Gastrocnemius medialis (tissue), 4 donors: ENCODE measurements at regions not wholly inside any gene's neighbourhood (a gene's known extent, or its start where the extent isn't known, plus 50 kb on each side); places are given as distances from the start of the nearest gene placed in this dataset.

ENCODE experiments used
- ATAC-seq, 2 donors: fragments of 150-250 bp; one replicate each; pipeline ENCODE4 v1.9.1; 2016
- DNase-seq, 2 donors: peaks; one replicate each; pipeline ENCODE4 v3.0.0-alpha.2; 2019
- H3K27ac ChIP-seq, 4 donors: fragments of 200-600 bp; sonication (generic); 1 replicate in 1 of 4; 2 replicates in 3 of 4; pipeline ENCODE4 v1.5.1; 2016 to 2018; ENCODE audit warnings: mild to moderate bottlenecking in 2 of 4, moderate library complexity in 1 of 4
- H3K27me3 ChIP-seq, 3 donors: fragments of 200-600 bp; sonication (generic) in 2 of 3; 1 replicate in 1 of 3; 2 replicates in 2 of 3; pipeline versions ENCODE4 v1.5.1 to v1.6.0; 2016 to 2019; ENCODE audit warnings: mild to moderate bottlenecking in 1 of 3, moderate library complexity in 1 of 3
- H3K36me3 ChIP-seq, 2 donors: fragments of 200-600 bp; sonication (generic) in 1 of 2; one replicate each; pipeline ENCODE4 v1.5.1; 2017 to 2018
- H3K4me1 ChIP-seq, 2 donors: fragments of 200-600 bp; sonication (generic) in 1 of 2; one replicate each; pipeline ENCODE4 v1.5.1; 2016 to 2017; ENCODE audit warnings: mild to moderate bottlenecking in 2 of 2
- H3K4me3 ChIP-seq, 4 donors: fragments of 200-600 bp; sonication (generic) in 3 of 4; 1 replicate in 1 of 4; 2 replicates in 3 of 4; pipeline ENCODE4 v1.5.1; 2016 to 2019; ENCODE audit warnings: mild to moderate bottlenecking in 2 of 4
- H3K9me3 ChIP-seq, 3 donors: fragments of 200-600 bp; sonication (generic) in 2 of 3; 1 replicate in 1 of 3; 2 replicates in 2 of 3; pipeline ENCODE4 v1.5.1; 2016 to 2019
- POLR2A ChIP-seq, 2 donors: fragments of 450-650 bp; IDR thresholded peaks; one replicate each; pipeline ENCODE4 v1.6.1; 2017; ENCODE audit warnings: antibody characterized with exemption in 2 of 2, mild to moderate bottlenecking in 2 of 2, moderate library complexity in 2 of 2
- in situ Hi-C, 4 donors: fragments of 200-750 bp; cut with MboI; loops; one replicate each; pipeline versions ENCODE4 v1.15.0 to v1.8.0; 2017; ENCODE audit warnings: low sequenced_read_pairs in 4 of 4
- intact Hi-C: fragments of 100-400 bp; cut with DNase I; formaldehyde crosslinking; loops from one replicate; pipeline ENCODE4 v1.15.1; 2023; ENCODE audit warnings: low total_unique reads
- TF ChIP-seq, protein P1 (sequence below), 5 experiments: fragments of 450-650 bp in 3 of 5; fragments of 200-600 bp in 2 of 5; sonication (generic) in 2 of 5; IDR thresholded peaks in 4 of 5; conservative IDR thresholded peaks in 1 of 5; 1 replicate in 4 of 5; 2 replicates in 1 of 5; pipeline ENCODE4 v1.5.1; 2016 to 2019; ENCODE audit warnings: antibody characterized with exemption in 5 of 5, mild to moderate bottlenecking in 3 of 5, moderate library complexity in 3 of 5

DNA sequence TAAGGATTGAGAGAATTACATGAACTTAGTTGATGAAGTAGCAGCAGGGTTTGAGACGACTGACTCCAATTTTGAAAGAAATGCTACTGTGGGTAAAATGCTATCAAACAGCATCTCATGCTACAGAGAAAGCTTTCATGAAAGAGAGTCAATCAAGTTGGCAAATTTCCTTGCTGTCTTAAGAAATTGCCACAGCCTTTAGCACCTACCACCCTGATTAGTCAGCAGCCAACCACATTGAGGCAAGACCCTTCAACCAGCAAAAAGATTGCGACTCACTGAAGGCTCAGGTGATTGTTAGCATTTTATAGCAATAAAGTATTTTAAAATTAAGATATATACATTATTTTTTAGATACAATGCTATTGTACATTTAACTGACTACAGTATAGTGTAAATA lies 80.9 kb downstream of the RAP2B start:
- in situ Hi-C loops = no loop called here
- Histone ChIP-seq H3K27me3 (no peaks in the 10 kb centered on the region), H3K36me3 (no peaks in the 10 kb centered on the region), H3K27ac (no peak overlapping the region), H3K9me3 (no peaks in the 10 kb centered on the region), H3K4me1 (no peaks in the 10 kb centered on the region), H3K4me3 (no peak overlapping the region)
- intact Hi-C loops = no loop called here
- no peak for TF ChIP-seq POLR2A (IDR thresholded peaks at IDR 0.05)
- TF ChIP-seq, protein P1, sequence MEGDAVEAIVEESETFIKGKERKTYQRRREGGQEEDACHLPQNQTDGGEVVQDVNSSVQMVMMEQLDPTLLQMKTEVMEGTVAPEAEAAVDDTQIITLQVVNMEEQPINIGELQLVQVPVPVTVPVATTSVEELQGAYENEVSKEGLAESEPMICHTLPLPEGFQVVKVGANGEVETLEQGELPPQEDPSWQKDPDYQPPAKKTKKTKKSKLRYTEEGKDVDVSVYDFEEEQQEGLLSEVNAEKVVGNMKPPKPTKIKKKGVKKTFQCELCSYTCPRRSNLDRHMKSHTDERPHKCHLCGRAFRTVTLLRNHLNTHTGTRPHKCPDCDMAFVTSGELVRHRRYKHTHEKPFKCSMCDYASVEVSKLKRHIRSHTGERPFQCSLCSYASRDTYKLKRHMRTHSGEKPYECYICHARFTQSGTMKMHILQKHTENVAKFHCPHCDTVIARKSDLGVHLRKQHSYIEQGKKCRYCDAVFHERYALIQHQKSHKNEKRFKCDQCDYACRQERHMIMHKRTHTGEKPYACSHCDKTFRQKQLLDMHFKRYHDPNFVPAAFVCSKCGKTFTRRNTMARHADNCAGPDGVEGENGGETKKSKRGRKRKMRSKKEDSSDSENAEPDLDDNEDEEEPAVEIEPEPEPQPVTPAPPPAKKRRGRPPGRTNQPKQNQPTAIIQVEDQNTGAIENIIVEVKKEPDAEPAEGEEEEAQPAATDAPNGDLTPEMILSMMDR (IDR thresholded peaks at IDR 0.05 in 4 of 5, conservative IDR thresholded peaks at IDR 0.05 in 1 of 5) = no peak
- no peak for ATAC-seq
- no peak for DNase-seq

DNA sequence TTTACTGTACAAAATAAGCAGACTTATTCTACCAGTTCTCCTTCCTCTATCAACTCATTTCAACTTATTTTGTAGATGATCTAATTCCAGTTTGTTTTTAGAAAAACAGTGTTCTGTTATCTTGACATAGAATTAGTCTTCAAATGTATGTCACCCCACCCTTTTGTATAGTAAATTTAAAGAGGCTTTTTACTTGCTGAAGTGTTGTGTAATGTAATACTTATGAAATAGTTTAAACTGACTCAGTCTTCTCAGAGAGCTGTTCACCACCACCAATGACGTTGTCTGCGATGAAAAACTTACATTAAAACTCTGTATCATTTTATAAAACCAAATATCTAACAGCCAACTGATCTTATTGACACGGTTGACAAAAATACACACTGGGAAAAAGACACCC lies 82.9 kb downstream of the RAP2B start:
- Histone ChIP-seq H3K36me3 (no peaks in the 10 kb centered on the region), H3K27me3 (no peaks in the 10 kb centered on the region), H3K4me3 (no peak overlapping the region), H3K4me1 (no peaks in the 10 kb centered on the region), H3K27ac (no peak overlapping the region), H3K9me3 (no peaks in the 10 kb centered on the region)
- intact Hi-C loops (no loop called here), in situ Hi-C loops (no loop called here)
- TF ChIP-seq, protein P1 (IDR thresholded peaks at IDR 0.05 in 4 of 5, conservative IDR thresholded peaks at IDR 0.05 in 1 of 5) = no peak
- TF ChIP-seq POLR2A (IDR thresholded peaks at IDR 0.05) = no peak
- ATAC-seq = no peak
- no peak for DNase-seq

DNA sequence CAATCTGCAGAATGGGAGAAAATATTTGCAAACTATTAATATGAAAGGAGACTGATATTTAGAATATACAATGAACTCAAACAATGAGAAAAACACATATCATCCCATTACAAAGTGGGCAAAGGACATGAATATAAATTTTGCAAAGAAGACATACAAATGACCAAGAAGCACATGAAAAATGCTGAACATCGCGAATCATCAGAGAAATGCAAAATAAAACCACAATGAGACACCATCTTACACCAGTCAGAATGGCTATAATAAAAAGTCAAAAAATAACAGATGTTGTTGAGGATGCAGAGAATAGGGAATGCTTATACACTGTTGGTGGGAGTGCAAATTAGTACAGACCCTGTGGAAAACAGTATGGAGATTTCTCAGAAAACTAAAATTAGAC lies 83.6 kb downstream of the RAP2B start:
- Histone ChIP-seq H3K9me3 (no peaks in the 10 kb centered on the region), H3K27ac (no peak overlapping the region), H3K27me3 (no peaks in the 10 kb centered on the region), H3K36me3 (no peaks in the 10 kb centered on the region), H3K4me3 (no peak overlapping the region), H3K4me1 (no peaks in the 10 kb centered on the region)
- DNase-seq (no peak), ATAC-seq (no peak)
- in situ Hi-C loops = no loop called here
- TF ChIP-seq, protein P1 (IDR thresholded peaks at IDR 0.05 in 4 of 5, conservative IDR thresholded peaks at IDR 0.05 in 1 of 5) = no peak
- no peak for TF ChIP-seq POLR2A (IDR thresholded peaks at IDR 0.05)
- intact Hi-C loops = no loop called here

DNA sequence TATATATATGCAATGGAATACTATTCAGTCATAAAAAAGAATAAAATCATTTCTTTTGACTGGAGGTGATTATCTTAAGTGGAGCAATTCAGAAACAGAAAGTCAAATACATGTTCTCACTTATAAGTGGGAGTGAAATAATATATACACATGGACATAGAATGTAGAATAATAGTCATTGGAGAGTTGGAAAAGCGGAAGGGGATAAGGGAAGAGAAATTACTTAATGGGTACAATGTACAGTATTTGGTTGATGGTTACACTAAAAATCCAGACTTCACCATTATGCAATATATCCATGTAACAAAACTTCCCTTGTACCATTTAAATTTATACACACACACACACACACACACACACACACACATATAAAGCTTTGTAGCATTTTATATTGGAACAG lies 84.3 kb downstream of the RAP2B start:
- Histone ChIP-seq H3K27ac (no peak overlapping the region), H3K4me3 (no peak overlapping the region), H3K4me1 (no peaks in the 10 kb centered on the region), H3K36me3 (no peaks in the 10 kb centered on the region), H3K27me3 (no peaks in the 10 kb centered on the region), H3K9me3 (no peaks in the 10 kb centered on the region)
- intact Hi-C loops (no loop called here), in situ Hi-C loops (no loop called here)
- DNase-seq = no peak
- TF ChIP-seq, protein P1 (IDR thresholded peaks at IDR 0.05 in 4 of 5, conservative IDR thresholded peaks at IDR 0.05 in 1 of 5) = no peak
- TF ChIP-seq POLR2A (IDR thresholded peaks at IDR 0.05) = no peak
- no peak for ATAC-seq

DNA sequence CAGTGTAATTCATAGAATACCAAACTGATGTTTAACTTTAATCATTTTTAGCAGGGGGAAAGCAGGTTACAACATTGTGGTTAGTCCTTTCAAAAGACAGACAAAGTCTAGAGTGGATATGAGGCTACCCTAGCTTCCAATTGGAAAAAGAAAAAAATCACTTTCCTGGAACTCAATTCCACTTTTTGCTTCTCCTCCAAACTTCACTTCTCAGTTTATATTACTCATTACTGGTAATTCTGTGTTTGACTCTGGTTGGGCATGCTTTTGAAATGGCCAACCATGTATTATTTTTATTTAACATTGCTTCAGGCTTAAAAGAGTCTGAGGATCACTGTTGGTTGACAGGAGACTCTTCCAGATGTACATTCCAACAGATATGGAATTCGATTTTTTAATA lies 84.8 kb downstream of the RAP2B start:
- TF ChIP-seq POLR2A (IDR thresholded peaks at IDR 0.05) = no peak
- TF ChIP-seq, protein P1 (IDR thresholded peaks at IDR 0.05 in 4 of 5, conservative IDR thresholded peaks at IDR 0.05 in 1 of 5) = no peak

More for the DNA sequence above, 84.8 kb downstream of the RAP2B start:
- H3K36me3 ChIP-seq = no peaks in the 10 kb centered on the region
- peak overlapping the region in 2 of 4 donors; percentile 3 to 38 for H3K27ac ChIP-seq
- ATAC-seq = no peak
- no peaks in the 10 kb centered on the region for H3K9me3 ChIP-seq
- DNase-seq = no peak
- in situ Hi-C loops (no loop called here), intact Hi-C loops (no loop called here)
- H3K4me1 ChIP-seq = no peaks in the 10 kb centered on the region
- no peaks in the 10 kb centered on the region for H3K27me3 ChIP-seq
- H3K4me3 ChIP-seq = no peak overlapping the region
